ENCODE measurements at regions not wholly inside any gene's neighbourhood (a gene's known extent, or its start where the extent isn't known, plus 50 kb on each side); places are given as distances from the start of the nearest gene placed in this dataset.
A peak's percentile ranks its signal among the peaks of the same experiment; 100 is the strongest.

DNA sequence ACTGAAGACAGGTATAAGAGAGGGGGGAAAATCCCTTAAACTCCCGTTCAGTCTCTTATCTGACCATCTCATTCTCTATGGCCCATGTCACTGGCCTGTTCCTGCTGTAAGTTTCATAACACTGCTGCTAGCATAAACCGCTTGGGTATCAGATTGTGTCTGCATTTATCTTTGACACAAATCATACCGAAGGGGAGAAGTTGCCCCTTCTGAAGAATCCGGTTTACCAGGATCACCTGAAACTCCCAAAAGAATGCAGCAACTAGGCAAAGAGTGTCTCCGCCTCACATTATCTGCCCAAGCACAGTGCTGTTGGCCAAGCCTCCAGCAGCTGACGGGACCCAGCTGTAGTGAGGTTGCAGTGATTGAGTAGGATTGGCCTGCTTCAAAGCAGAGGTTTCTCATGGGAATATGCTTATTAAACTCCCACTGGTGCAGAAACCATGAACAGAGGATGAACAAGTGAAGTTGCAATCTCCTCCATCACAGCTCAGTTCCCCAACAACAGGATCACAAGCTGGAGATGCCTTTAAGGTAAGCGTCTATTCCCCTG lies 71.3 kb upstream of the PUDP start:
- WGBS, result 87% methylated on average over 7 of the region's 7 CpGs
- peaks cover 13% of the 10 kb centered on the region for H3K4me1 ChIP-seq (ENCODE audit: insufficient read depth, low read length)
- no peak overlapping the region for H3K27ac ChIP-seq (ENCODE audit: low read depth, low read length)

DNA sequence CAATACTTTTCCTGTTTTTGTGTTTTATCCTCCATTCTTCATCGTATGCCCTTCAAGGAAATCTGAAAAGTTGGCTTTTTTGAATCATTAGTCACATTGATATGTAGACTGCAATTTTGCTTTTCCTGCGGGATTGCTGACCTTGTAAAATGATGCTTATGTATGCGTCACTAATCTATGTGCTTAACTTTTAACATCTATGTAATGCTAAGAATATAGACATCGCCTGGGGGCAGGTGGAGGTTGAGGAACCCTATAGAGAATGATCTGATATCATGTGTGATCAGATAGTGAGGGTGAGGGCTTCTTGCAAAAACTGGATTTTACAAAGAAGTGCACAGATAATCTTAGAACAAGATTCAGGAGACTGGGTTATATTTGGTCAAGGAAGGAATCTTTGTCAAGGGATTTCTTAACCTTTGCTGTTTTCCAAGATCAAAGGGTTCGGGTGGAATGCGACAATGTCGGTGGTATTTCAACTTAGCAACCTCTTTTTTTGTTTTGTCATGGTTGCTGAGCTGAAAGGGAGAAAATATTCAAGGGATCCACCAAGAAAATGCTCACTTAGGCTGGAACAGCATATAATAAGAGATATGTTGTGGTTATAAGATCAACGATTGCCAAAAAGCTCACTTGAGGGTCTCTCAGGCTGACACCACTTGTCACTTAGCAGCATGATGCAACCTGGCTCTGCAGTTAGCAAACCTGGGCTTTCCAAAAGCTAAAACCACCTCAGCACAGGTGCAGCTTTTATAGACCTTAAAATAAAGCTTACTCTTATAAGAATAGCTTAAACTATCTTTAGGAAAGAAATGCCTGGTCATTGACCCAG lies 70.6 kb upstream of the PUDP start:
- Histone ChIP-seq H3K27ac (ENCODE audit: low read depth, low read length) (no peak overlapping the region), H3K9me3 (ENCODE audit: insufficient read depth, low read depth, low read length) (no peaks in the 10 kb centered on the region), H3K27me3 (ENCODE audit: insufficient read depth, low read length) (no peaks in the 10 kb centered on the region), H3K36me3 (ENCODE audit: insufficient read depth, low read length) (no peaks in the 10 kb centered on the region), H3K4me1 (ENCODE audit: insufficient read depth, low read length) (peaks cover 13% of the 10 kb centered on the region), H3K9ac (ENCODE audit: low read depth, low read length) (0 out of 2 replicates have a peak overlapping the region, but pooled peaks have one; percentile 26), H3K4me3 (ENCODE audit: low read length) (no peak overlapping the region)
- WGBS, result 81% methylated on average over 5 of the region's 8 CpGs

More for the DNA sequence above, 71.3 kb upstream of the PUDP start:
- H3K4me3 ChIP-seq (ENCODE audit: low read length), result no peak overlapping the region
- H3K9ac ChIP-seq (ENCODE audit: low read depth, low read length), result no peak overlapping the region
- no peaks in the 10 kb centered on the region for H3K36me3 ChIP-seq (ENCODE audit: insufficient read depth, low read length)
- H3K27me3 ChIP-seq (ENCODE audit: insufficient read depth, low read length), result no peaks in the 10 kb centered on the region
- H3K9me3 ChIP-seq (ENCODE audit: insufficient read depth, low read depth, low read length), result no peaks in the 10 kb centered on the region

DNA sequence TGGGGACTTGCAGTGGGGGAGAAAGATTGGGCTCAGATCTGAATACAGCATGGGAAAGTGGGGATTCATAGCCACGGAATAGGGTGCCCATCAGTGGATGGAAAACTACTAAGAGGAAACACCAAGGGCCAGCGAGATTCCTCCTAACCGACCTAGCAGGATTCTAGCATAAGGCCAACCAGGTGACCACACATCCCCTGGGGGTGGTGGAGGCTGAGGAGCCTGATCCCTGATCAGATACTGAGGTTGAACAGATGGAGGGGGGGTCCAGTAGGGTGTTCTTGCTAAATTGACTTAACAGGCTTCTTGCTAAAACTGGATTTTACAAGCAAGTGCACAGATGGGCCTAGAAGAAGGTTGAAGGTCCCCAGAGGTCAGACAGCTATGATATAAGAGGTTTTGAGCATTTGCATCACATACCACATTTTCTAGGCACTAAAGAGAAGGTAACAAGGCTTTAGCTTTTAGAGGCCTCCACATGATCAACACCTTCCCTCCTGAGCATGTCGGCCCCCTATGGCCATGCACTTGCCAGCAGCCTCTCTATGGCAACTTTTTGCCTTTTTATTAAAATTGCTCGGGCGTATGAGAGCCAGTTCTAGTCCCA lies 69.1 kb upstream of the PUDP start:
- no peaks in the 10 kb centered on the region for H3K9me3 ChIP-seq (ENCODE audit: insufficient read depth, low read depth, low read length)
- H3K27me3 ChIP-seq (ENCODE audit: insufficient read depth, low read length), result no peaks in the 10 kb centered on the region
- H3K4me3 ChIP-seq (ENCODE audit: low read length), result no peak overlapping the region
- peaks cover 13% of the 10 kb centered on the region for H3K4me1 ChIP-seq (ENCODE audit: insufficient read depth, low read length)
- 93% methylated on average over 6 of the region's 6 CpGs for WGBS
- H3K9ac ChIP-seq (ENCODE audit: low read depth, low read length), result no peak overlapping the region
- no peaks in the 10 kb centered on the region for H3K36me3 ChIP-seq (ENCODE audit: insufficient read depth, low read length)
- H3K27ac ChIP-seq (ENCODE audit: low read depth, low read length), result no peak overlapping the region

DNA sequence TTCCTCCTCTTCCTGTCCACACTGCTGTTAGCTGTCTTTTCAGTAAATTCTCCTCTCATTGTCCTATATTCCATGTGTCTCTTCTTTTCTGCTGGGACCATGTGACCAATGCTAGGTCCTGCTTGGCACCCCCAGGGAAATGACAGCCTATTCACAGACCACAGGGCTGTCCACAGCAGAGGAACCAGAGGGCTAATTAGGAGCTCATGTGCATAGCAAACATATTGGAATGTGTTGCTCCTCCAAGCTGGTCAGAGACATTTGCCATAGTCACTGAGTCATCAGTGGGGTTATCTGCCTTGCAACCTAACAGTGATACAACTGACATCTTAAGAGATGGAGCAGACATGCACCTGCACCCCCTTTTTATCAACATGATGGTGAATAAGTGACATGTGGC lies 67.9 kb upstream of the PUDP start:
- no peaks in the 10 kb centered on the region for H3K27me3 ChIP-seq (ENCODE audit: insufficient read depth, low read length)
- H3K36me3 ChIP-seq (ENCODE audit: insufficient read depth, low read length), result no peaks in the 10 kb centered on the region
- no peak overlapping the region for H3K4me3 ChIP-seq (ENCODE audit: low read length)
- no peaks in the 10 kb centered on the region for H3K9me3 ChIP-seq (ENCODE audit: insufficient read depth, low read depth, low read length)
- no peak overlapping the region for H3K9ac ChIP-seq (ENCODE audit: low read depth, low read length)
- H3K4me1 ChIP-seq (ENCODE audit: insufficient read depth, low read length), result peaks cover 13% of the 10 kb centered on the region
- no peak overlapping the region for H3K27ac ChIP-seq (ENCODE audit: low read depth, low read length)

DNA sequence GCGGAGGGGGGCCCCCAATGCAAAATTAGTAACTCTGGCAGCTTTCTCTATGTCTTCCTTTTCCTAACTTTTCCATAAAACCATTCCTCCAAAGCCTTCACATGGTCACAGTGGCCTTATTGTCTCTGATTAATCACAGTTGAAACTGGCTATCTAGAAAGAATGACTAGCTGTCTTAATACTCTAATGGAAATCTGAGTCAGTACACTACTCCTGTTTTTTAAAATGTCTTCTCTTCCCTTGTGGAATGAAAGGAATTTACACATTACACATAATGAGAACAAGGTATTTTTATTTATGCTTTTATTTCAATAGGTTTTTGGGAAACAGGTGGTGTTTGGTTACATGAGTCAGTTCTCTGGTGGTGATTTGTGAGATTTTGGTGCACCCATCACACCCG lies 66.3 kb upstream of the PUDP start:
- Histone ChIP-seq H3K4me1 (ENCODE audit: insufficient read depth, low read length) (peaks cover 11% of the 10 kb centered on the region), H3K27me3 (ENCODE audit: insufficient read depth, low read length) (no peaks in the 10 kb centered on the region), H3K4me3 (ENCODE audit: low read length) (no peak overlapping the region), H3K36me3 (ENCODE audit: insufficient read depth, low read length) (no peaks in the 10 kb centered on the region), H3K27ac (ENCODE audit: low read depth, low read length) (no peak overlapping the region), H3K9ac (ENCODE audit: low read depth, low read length) (no peak overlapping the region), H3K9me3 (ENCODE audit: insufficient read depth, low read depth, low read length) (no peaks in the 10 kb centered on the region)
- 95% methylated on average over 2 of the region's 2 CpGs for WGBS

DNA sequence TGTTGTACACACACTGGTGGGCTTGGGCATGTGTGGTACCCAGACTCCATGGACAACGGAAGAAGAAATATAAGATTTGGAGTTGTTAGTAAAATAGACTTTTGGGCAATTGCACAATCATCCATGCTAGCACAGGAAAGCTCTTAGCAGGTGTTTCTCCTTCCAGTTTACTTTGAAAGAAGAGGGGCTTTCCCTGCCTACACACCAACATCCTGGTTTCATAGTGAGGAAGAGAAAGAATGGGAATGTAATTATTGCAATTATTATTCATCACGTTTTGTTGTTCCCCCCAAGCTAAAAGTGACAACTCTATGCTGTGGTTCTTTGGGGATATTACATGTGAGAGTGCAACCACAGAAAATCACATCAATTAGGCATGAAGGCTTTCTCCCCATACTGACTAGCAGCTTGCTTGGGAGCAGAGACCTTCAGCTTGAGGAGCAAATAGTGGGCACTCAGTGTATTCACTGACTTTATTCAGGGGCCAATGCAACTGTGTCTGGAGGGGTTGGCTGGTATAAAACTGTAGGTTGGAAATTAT lies 57.2 kb upstream of the PUDP start:
- Histone ChIP-seq H3K27ac (ENCODE audit: low read depth, low read length) (no peak overlapping the region), H3K27me3 (ENCODE audit: insufficient read depth, low read length) (no peaks in the 10 kb centered on the region), H3K9me3 (ENCODE audit: insufficient read depth, low read depth, low read length) (no peaks in the 10 kb centered on the region), H3K4me1 (ENCODE audit: insufficient read depth, low read length) (no peaks in the 10 kb centered on the region), H3K36me3 (ENCODE audit: insufficient read depth, low read length) (no peaks in the 10 kb centered on the region), H3K4me3 (ENCODE audit: low read length) (no peak overlapping the region), H3K9ac (ENCODE audit: low read depth, low read length) (no peak overlapping the region)
- 80% methylated on average over 1 of the region's 2 CpGs for WGBS

DNA sequence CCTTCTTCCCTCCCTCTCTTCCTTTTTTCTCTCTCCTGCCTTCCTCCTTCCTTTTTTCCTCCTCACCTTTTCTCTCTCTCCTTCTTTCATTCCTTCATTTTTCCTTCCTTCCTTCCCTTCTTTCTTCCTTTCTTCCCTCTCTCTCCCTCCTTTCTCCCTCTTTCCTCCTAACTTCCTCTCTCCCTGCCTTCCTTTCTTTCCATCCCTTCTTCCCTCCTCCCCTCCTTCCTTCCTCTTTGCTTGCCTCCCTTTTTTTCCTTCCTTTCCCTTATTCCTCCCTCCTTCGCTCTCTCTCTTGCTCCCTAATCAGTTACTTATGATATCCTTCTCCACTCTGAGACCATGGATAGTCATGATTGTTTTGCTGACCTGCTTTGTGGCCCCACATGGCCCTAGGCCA lies 56.7 kb upstream of the PUDP start:
- Histone ChIP-seq H3K9ac (ENCODE audit: low read depth, low read length) (no peak overlapping the region), H3K36me3 (ENCODE audit: insufficient read depth, low read length) (no peaks in the 10 kb centered on the region), H3K27ac (ENCODE audit: low read depth, low read length) (no peak overlapping the region), H3K4me1 (ENCODE audit: insufficient read depth, low read length) (no peaks in the 10 kb centered on the region), H3K27me3 (ENCODE audit: insufficient read depth, low read length) (no peaks in the 10 kb centered on the region), H3K9me3 (ENCODE audit: insufficient read depth, low read depth, low read length) (no peaks in the 10 kb centered on the region), H3K4me3 (ENCODE audit: low read length) (no peak overlapping the region)
- WGBS, result 95% methylated on average over 1 of the region's 1 CpG

DNA sequence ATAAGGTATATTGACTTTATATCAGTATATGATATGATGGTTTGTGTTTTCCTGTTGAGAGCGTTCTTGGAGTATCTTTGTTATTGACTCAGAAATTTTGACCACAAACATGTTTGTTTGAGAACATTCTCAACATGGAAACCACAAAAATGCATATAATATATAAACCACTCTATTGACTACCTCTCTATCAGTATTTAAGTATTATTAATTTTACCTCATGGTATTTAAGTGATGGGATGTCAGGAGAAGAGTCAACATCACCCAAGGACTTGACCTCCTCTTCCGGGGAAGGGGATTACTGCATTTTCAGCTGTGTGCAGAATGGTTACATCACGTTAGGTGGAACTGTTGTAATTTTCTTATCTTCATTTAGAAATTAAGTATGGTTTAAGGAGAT lies 54.3 kb upstream of the PUDP start:
- no peak overlapping the region for H3K4me3 ChIP-seq (ENCODE audit: low read length)
- 94% methylated on average over 2 of the region's 3 CpGs for WGBS

DNA sequence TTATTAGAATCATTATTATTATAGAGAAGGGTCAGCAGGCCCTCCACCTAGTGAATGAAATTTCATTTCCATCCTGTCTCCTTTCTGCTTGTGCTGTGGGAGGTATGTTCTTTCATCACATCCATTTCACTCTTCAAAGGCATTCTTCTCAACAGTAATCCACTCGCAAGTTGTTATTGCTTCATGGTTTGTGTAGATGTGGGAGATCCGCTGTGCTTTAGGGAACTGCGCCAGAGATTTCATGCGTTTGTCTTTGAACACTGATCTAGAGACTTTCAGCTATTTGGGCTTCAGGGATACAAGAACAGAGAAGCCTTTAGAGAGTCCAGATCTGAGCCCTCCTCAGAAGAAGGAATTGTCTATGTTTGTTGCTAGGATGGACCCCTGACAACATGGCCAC lies 53.5 kb upstream of the PUDP start:
- Histone ChIP-seq H3K36me3 (ENCODE audit: insufficient read depth, low read length) (no peaks in the 10 kb centered on the region), H3K27ac (ENCODE audit: low read depth, low read length) (no peak overlapping the region), H3K4me3 (ENCODE audit: low read length) (no peak overlapping the region), H3K9me3 (ENCODE audit: insufficient read depth, low read depth, low read length) (no peaks in the 10 kb centered on the region), H3K27me3 (ENCODE audit: insufficient read depth, low read length) (no peaks in the 10 kb centered on the region), H3K4me1 (ENCODE audit: insufficient read depth, low read length) (0 out of 2 replicates have a peak, but pooled peaks cover 1% of the 10 kb centered on the region), H3K9ac (ENCODE audit: low read depth, low read length) (no peak overlapping the region)
- WGBS, result 87% methylated on average over 3 of the region's 4 CpGs

More for the DNA sequence above, 54.3 kb upstream of the PUDP start:
- H3K4me1 ChIP-seq (ENCODE audit: insufficient read depth, low read length), result no peaks in the 10 kb centered on the region
- no peaks in the 10 kb centered on the region for H3K9me3 ChIP-seq (ENCODE audit: insufficient read depth, low read depth, low read length)
- H3K27ac ChIP-seq (ENCODE audit: low read depth, low read length), result no peak overlapping the region
- no peaks in the 10 kb centered on the region for H3K27me3 ChIP-seq (ENCODE audit: insufficient read depth, low read length)
- no peak overlapping the region for H3K9ac ChIP-seq (ENCODE audit: low read depth, low read length)
- H3K36me3 ChIP-seq (ENCODE audit: insufficient read depth, low read length), result no peaks in the 10 kb centered on the region

DNA sequence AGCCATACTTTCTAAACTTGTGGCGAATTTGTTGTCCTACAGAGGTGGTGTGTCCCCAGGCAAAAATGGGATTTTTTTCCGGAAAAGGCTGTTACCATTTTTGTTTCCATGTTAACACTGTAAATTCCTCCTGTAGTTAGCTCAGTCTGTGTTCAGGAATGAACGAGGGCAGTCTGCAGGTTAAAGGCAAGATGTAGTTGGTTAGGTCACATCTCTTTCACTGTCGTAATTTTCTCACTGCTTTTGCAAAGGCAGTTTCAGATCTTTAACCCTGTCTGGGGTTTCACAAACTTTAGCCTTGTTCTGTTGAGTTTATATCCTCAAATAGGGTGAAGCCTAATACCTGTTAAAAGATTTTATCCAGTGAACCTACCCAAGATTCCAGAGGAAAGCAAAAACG lies 50.5 kb upstream of the PUDP start:
- 85% methylated on average over 4 of the region's 5 CpGs for WGBS
- H3K4me3 ChIP-seq (ENCODE audit: low read length), result no peak overlapping the region
- H3K9ac ChIP-seq (ENCODE audit: low read depth, low read length), result no peak overlapping the region
- H3K4me1 ChIP-seq (ENCODE audit: insufficient read depth, low read length), result 0 out of 2 replicates have a peak, but pooled peaks cover 4% of the 10 kb centered on the region
- H3K36me3 ChIP-seq (ENCODE audit: insufficient read depth, low read length), result no peaks in the 10 kb centered on the region
- H3K27ac ChIP-seq (ENCODE audit: low read depth, low read length), result no peak overlapping the region
- no peaks in the 10 kb centered on the region for H3K9me3 ChIP-seq (ENCODE audit: insufficient read depth, low read depth, low read length)
- no peaks in the 10 kb centered on the region for H3K27me3 ChIP-seq (ENCODE audit: insufficient read depth, low read length)

Measured in HUES64 (cell line).